A673 (cell line): ENCODE measurements at regions not wholly inside any gene's neighbourhood (a gene's known extent, or its start where the extent isn't known, plus 50 kb on each side); places are given as distances from the start of the nearest gene placed in this dataset.

ENCODE experiments used
- BruUV-seq: library from RNA; stranded (reverse); fragments of 400-500 nt; replicated peaks from 2 replicates; lab custom pipeline; 2021; lab: Mats Ljungman, UMichigan
- CTCF ChIA-PET: fragments of 300-600 bp; sonication (Branson Sonifier 250); formaldehyde crosslinking; loops from one replicate; lab custom pipeline; 2022; ENCODE audit warnings: antibody characterized with exemption; lab: Charles Lee
- POLR2A ChIA-PET: fragments of 300-600 bp; sonication (Branson Sonifier 250); formaldehyde crosslinking; loops from one replicate; lab custom pipeline; 2022; ENCODE audit warnings: antibody characterized with exemption; ENCODE audit not compliant: low non-redundant PET; lab: Charles Lee
- DNase-seq: peaks from one replicate; pipeline ENCODE4 v3.0.0-alpha.2; 2015; ENCODE audit warnings: low spot score
- H3K27ac ChIP-seq: fragments of 200-600 bp; sonication (generic); 2 replicates; pipeline ENCODE4 v1.5.1; 2016; ENCODE audit warnings: mixed run types, low read depth, mild to moderate bottlenecking, mixed read lengths, antibody characterized with exemption, low read length; ENCODE audit not compliant: poor library complexity, severe bottlenecking
- H3K27me3 ChIP-seq: fragments of 200-600 bp; sonication (generic); replicated peaks from 2 replicates; pipeline ENCODE4 v1.6.1; 2017; ENCODE audit warnings: mixed run types, low read depth, mild to moderate bottlenecking, mixed read lengths, antibody characterized with exemption, low read length; ENCODE audit not compliant: insufficient read depth, poor library complexity
- H3K36me3 ChIP-seq: fragments of 200-600 bp; sonication (generic); 2 replicates; pipeline ENCODE4 v1.6.1; 2016; ENCODE audit warnings: mixed run types, mild to moderate bottlenecking, mixed read lengths, antibody characterized with exemption, low read length; ENCODE audit not compliant: insufficient read depth, poor library complexity, severe bottlenecking
- H3K4me1 ChIP-seq: fragments of 200-600 bp; sonication (generic); 2 replicates; pipeline ENCODE4 v1.6.1; 2017; ENCODE audit warnings: mixed run types, mild to moderate bottlenecking, mixed read lengths, antibody characterized with exemption, low read length; ENCODE audit not compliant: insufficient read depth, poor library complexity, severe bottlenecking
- H3K4me3 ChIP-seq: fragments of 200-600 bp; sonication (generic); 2 replicates; pipeline ENCODE4 v1.5.1; 2016; ENCODE audit warnings: low read depth, mixed run types, mild to moderate bottlenecking, mixed read lengths, low read length; ENCODE audit not compliant: poor library complexity, severe bottlenecking
- H3K9me3 ChIP-seq: fragments of 200-600 bp; sonication (generic); 2 replicates; pipeline ENCODE4 v1.6.1; 2016; ENCODE audit warnings: mixed run types, low read depth, mild to moderate bottlenecking, mixed read lengths, antibody characterized with exemption, low read length; ENCODE audit not compliant: poor library complexity, severe bottlenecking
- EZH2 ChIP-seq: fragments of 200-600 bp; sonication (generic); IDR thresholded peaks from 2 replicates; pipeline ENCODE4 v1.6.1; 2017; ENCODE audit warnings: borderline replicate concordance, low read depth, mild to moderate bottlenecking, mixed read lengths, antibody characterized with exemption, low read length; ENCODE audit not compliant: poor library complexity, severe bottlenecking
- intact Hi-C: fragments of 100-400 bp; cut with micrococcal nuclease; formaldehyde crosslinking; loops from one replicate; pipeline ENCODE4 v1.10.0; 2022; ENCODE audit not compliant: unreplicated experiment
- TF ChIP-seq, protein P1 (sequence below): fragments of 300-800, 200-600 bp; sonication (generic); conservative IDR thresholded peaks from 2 replicates; pipeline ENCODE4 v1.5.1; 2017; ENCODE audit warnings: low read depth, mild to moderate bottlenecking, antibody characterized with exemption, low read length, moderate library complexity, mixed read lengths

GRCh38 chr14:85475113-85475512 lies 54.8 kb upstream of the FLRT2 start:
- H3K27ac ChIP-seq: peak overlapping the region; percentile 60
- ChIA-PET CTCF (interaction anchor here (0.6 kb wide), 1 partner anchor 20 kb away, joined by 3 read pairs; no protein-coding TSS in a partner anchor), POLR2A (interaction anchor here (0.7 kb wide), 1 partner anchor 1941 kb away, joined by 3 read pairs; no protein-coding TSS in a partner anchor)
- no peaks in the 10 kb centered on the region for H3K27me3 ChIP-seq
- intact Hi-C loops: no loop called here
- H3K4me3 ChIP-seq: no peak overlapping the region
- DNase-seq: peak; percentile 59
- no peaks in the 10 kb centered on the region for H3K9me3 ChIP-seq
- TF ChIP-seq EZH2: no peak
- TF ChIP-seq, protein P1, sequence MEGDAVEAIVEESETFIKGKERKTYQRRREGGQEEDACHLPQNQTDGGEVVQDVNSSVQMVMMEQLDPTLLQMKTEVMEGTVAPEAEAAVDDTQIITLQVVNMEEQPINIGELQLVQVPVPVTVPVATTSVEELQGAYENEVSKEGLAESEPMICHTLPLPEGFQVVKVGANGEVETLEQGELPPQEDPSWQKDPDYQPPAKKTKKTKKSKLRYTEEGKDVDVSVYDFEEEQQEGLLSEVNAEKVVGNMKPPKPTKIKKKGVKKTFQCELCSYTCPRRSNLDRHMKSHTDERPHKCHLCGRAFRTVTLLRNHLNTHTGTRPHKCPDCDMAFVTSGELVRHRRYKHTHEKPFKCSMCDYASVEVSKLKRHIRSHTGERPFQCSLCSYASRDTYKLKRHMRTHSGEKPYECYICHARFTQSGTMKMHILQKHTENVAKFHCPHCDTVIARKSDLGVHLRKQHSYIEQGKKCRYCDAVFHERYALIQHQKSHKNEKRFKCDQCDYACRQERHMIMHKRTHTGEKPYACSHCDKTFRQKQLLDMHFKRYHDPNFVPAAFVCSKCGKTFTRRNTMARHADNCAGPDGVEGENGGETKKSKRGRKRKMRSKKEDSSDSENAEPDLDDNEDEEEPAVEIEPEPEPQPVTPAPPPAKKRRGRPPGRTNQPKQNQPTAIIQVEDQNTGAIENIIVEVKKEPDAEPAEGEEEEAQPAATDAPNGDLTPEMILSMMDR: no peak
- H3K36me3 ChIP-seq: no peaks in the 10 kb centered on the region
- no TSS peak for BruUV-seq
- H3K4me1 ChIP-seq: peaks cover 20% of the 10 kb centered on the region

GRCh38 chr14:85479306-85479705 lies 50.6 kb upstream of the FLRT2 start:
- Histone ChIP-seq H3K36me3 (no peaks in the 10 kb centered on the region), H3K27me3 (no peaks in the 10 kb centered on the region), H3K4me1 (peaks cover 25% of the 10 kb centered on the region), H3K9me3 (no peaks in the 10 kb centered on the region), H3K27ac (no peak overlapping the region), H3K4me3 (no peak overlapping the region)
- no peak for TF ChIP-seq EZH2
- TF ChIP-seq, protein P1: no peak
- CTCF ChIA-PET: no interaction called here
- DNase-seq: no peak
- intact Hi-C loops: no loop called here
- no TSS peak for BruUV-seq
- POLR2A ChIA-PET: no interaction called here

GRCh38 chr14:85479771-85480170 lies 50.2 kb upstream of the FLRT2 start:
- DNase-seq: no peak
- no TSS peak for BruUV-seq
- POLR2A ChIA-PET: no interaction called here

More at GRCh38 chr14:85479771-85480170, 50.2 kb upstream of the FLRT2 start:
- Histone ChIP-seq H3K36me3 (no peaks in the 10 kb centered on the region), H3K27me3 (no peaks in the 10 kb centered on the region), H3K4me1 (peaks cover 20% of the 10 kb centered on the region), H3K9me3 (no peaks in the 10 kb centered on the region), H3K4me3 (no peak overlapping the region), H3K27ac (no peak overlapping the region)
- intact Hi-C loops: no loop called here
- CTCF ChIA-PET: no interaction called here
- no peak for TF ChIP-seq EZH2
- TF ChIP-seq, protein P1: no peak
